Lower leg skin (tissue), 4 donors: ENCODE measurements at regions not wholly inside any gene's neighbourhood (a gene's known extent, or its start where the extent isn't known, plus 50 kb on each side); places are given as distances from the start of the nearest gene placed in this dataset.

Source experiments
- DNase-seq, 2 donors: peaks; one replicate each; pipeline ENCODE4 v3.0.0-alpha.2; 2019; ENCODE audit warnings: low spot score in 2 of 2
- H3K4me3 ChIP-seq: fragments of 200-600 bp; sonication (generic); 2 replicates; pipeline ENCODE4 v1.5.1; 2017; ENCODE audit warnings: mild to moderate bottlenecking, low read depth; ENCODE audit not compliant: poor library complexity, severe bottlenecking
- CTCF ChIP-seq, 3 donors: fragments of 450-650 bp; IDR thresholded peaks; one replicate each; pipeline ENCODE4 v1.5.1; 2016; ENCODE audit warnings: antibody characterized with exemption in 3 of 3, mild to moderate bottlenecking in 3 of 3, moderate library complexity in 2 of 3
- POLR2A ChIP-seq, 2 donors: fragments of 450-650 bp; IDR thresholded peaks; one replicate each; pipeline ENCODE4 v1.6.1; 2016 to 2017; ENCODE audit warnings: antibody characterized with exemption in 2 of 2, mild to moderate bottlenecking in 1 of 2, moderate library complexity in 1 of 2
- WGBS, 2 donors: methylation state at CpG; one replicate each; pipeline ENCODE4 v1.1.5; 2018; 5-methylcytosine and 5-hydroxymethylcytosine counted together
- intact Hi-C: fragments of 100-400 bp; cut with DNase I; formaldehyde crosslinking; loops from one replicate; pipeline ENCODE4 v1.15.0; 2023; ENCODE audit warnings: low total_unique reads

GRCh38 chr4:83860200-83860599, 324.3 kb downstream of the GPAT3 start:
- H3K4me3 ChIP-seq, result no peak overlapping the region
- intact Hi-C loops, result no loop called here
- WGBS, 2 donors, result 81 to 82% methylated on average over 2 of the region's 2 CpGs
- no peak for DNase-seq
- no peak for TF ChIP-seq POLR2A (IDR thresholded peaks at IDR 0.05)
- no peak for TF ChIP-seq CTCF (IDR thresholded peaks at IDR 0.05)

- 82 to 89% methylated on average over 5 of the region's 5 CpGs for WGBS, 2 donors
- no peak for DNase-seq
- no peak overlapping the region for H3K4me3 ChIP-seq
- intact Hi-C loops, result no loop called here
- no peak for TF ChIP-seq CTCF (IDR thresholded peaks at IDR 0.05)
- no peak for TF ChIP-seq POLR2A (IDR thresholded peaks at IDR 0.05)
Measured at GRCh38 chr4:83858131-83858530, 322.2 kb downstream of the GPAT3 start.

GRCh38 chr4:83855044-83855443, 319.1 kb downstream of the GPAT3 start:
- no peak overlapping the region for H3K4me3 ChIP-seq
- TF ChIP-seq POLR2A (IDR thresholded peaks at IDR 0.05) (no peak), CTCF (IDR thresholded peaks at IDR 0.05) (no peak)
- no peak for DNase-seq
- intact Hi-C loops, result no loop called here
- WGBS, 2 donors, result 83 to 95% methylated on average over 6 of the region's 6 CpGs

GRCh38 chr4:83852085-83852451, 316.2 kb downstream of the GPAT3 start:
- DNase-seq, result no peak
- TF ChIP-seq POLR2A (IDR thresholded peaks at IDR 0.05), result no peak
- TF ChIP-seq CTCF (IDR thresholded peaks at IDR 0.05), result no peak
- intact Hi-C loops, result no loop called here
- no peak overlapping the region for H3K4me3 ChIP-seq
- 34 to 52% methylated on average over 1 of the region's 1 CpG for WGBS, 2 donors

DNA sequence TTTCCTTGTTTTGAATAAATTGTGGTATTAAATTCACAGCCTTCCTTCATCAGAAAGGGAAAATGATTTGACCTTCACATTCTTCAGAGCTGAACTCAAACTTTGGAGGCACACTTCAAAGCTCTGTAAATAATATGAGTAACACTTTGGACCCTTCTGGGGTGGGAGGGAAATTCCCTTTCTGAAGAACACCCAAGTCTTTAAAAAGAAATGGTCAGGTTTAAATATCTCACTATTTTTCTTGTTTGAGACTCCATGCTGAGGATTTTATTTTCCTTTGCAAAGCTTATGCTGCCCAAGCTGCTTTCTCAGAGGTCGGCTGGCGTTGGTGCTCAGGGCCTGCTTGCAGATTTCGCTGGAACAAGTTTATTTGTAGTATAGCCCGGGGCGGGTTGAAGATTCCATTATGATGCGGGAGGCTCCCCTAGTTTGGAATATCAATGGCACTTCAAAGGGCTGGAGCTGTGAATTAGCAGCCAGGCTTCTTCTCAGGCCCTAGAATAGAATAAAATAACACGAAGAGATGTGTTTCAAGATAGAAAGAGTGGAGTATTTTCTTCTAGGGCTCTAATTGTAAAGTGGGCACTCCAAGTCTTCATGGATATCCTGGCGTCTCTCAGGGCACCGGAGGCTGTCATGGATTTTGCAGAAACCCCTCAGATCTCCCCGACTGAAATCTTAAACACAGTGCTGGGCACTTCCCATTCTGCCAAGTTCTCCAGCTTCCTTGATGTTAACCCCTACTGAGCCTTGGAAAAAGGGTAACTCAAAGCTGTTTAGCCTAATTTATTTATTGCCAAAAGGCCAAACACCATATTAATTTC, 315.6 kb downstream of the GPAT3 start:
- intact Hi-C loops, result no loop called here

More for the DNA sequence above, 315.6 kb downstream of the GPAT3 start:
- no peak overlapping the region for H3K4me3 ChIP-seq
- 25 to 36% methylated on average over 10 of the region's 10 CpGs for WGBS, 2 donors
- no peak for DNase-seq
- TF ChIP-seq POLR2A (IDR thresholded peaks at IDR 0.05) (no peak), CTCF (IDR thresholded peaks at IDR 0.05) (no peak)
